HCT116 (cell line): ENCODE measurements at regions not wholly inside any gene's neighbourhood (a gene's known extent, or its start where the extent isn't known, plus 50 kb on each side); places are given as distances from the start of the nearest gene placed in this dataset.

ENCODE experiments used
- CEBPB ChIP-seq: IDR thresholded peaks from 2 replicates; pipeline ENCODE4 v1.6.1; 2012; ENCODE audit warnings: low read depth
- EZH2 ChIP-seq: fragments of 200-600 bp; sonication (generic); IDR thresholded peaks from 2 replicates; pipeline ENCODE4 v1.6.1; 2017; ENCODE audit warnings: antibody characterized with exemption, mixed run types
- JUND ChIP-seq: IDR thresholded peaks from 2 replicates; pipeline ENCODE4 v1.6.1; 2012
- POLR2A ChIP-seq: IDR thresholded peaks from 2 replicates; pipeline ENCODE4 v1.7.0; 2011; ENCODE audit warnings: borderline replicate concordance; ENCODE audit not compliant: insufficient read depth, insufficient read length; ENCODE audit errors: extremely low read depth
- YY1 ChIP-seq: IDR thresholded peaks from 2 replicates; pipeline ENCODE4 v1.6.1; 2011; ENCODE audit warnings: low read length, low read depth, moderate library complexity, mild to moderate bottlenecking; ENCODE audit not compliant: insufficient replicate concordance; ENCODE audit errors: extremely low read depth
- TF ChIP-seq, protein P1 (sequence below), 3 experiments: fragments of 200-600 bp in 1 of 3; sonication (generic) in 1 of 3; IDR thresholded peaks in 2 of 3; conservative IDR thresholded peaks in 1 of 3; 2 replicates each; pipeline ENCODE4 v1.5.1; 2012 to 2017; ENCODE audit warnings: low read depth in 2 of 3, low read length in 2 of 3, antibody characterized with exemption in 1 of 3, borderline replicate concordance in 1 of 3, control low read depth in 1 of 3, mild to moderate bottlenecking in 1 of 3, mixed read lengths in 1 of 3, mixed run types in 1 of 3, moderate library complexity in 1 of 3; ENCODE audit not compliant: insufficient read depth in 1 of 3
- TF ChIP-seq, protein P2 (sequence below): IDR thresholded peaks from 2 replicates; pipeline ENCODE4 v1.6.1; 2012; ENCODE audit warnings: low read depth

DNA sequence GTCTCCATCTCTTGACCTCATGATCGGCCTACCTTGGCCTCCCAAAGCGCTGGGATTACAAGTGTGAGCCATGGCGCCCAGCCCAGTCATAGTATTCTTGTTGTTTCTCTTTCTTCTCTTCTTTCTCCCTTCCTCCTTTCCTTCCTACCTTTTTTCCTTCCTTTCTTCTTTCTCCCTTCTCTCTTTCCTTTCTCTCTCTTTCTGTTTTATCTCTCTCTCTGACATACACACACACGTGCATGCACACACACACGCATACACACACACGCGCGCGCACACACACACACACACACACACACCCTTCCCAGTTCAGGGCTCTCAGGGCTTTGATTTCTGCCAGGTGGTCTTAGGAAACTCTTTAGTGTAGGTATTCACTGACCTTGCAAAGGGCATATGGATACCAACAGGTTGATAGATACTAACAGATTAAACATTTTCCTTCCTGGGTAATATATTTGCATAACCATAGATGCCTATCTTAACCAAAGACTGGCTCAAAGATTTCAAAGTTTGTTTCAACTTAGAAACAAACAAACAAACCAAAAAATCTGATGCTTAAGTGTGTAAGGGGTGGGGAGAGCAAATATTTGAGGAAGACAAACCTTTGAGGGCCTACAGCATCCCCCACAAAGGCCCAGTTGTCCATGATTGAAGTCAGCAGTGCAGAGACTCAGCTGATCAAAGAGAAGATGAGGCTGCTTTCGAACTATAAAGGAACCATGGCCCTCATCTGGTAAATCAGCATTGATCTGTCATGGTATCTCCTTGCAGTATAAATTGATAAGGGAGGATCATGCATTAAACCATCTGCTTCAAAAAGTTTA, 288.2 kb upstream of the SEMA6A start:
- TF ChIP-seq POLR2A: no peak
- no peak for TF ChIP-seq EZH2
- TF ChIP-seq, protein P1, sequence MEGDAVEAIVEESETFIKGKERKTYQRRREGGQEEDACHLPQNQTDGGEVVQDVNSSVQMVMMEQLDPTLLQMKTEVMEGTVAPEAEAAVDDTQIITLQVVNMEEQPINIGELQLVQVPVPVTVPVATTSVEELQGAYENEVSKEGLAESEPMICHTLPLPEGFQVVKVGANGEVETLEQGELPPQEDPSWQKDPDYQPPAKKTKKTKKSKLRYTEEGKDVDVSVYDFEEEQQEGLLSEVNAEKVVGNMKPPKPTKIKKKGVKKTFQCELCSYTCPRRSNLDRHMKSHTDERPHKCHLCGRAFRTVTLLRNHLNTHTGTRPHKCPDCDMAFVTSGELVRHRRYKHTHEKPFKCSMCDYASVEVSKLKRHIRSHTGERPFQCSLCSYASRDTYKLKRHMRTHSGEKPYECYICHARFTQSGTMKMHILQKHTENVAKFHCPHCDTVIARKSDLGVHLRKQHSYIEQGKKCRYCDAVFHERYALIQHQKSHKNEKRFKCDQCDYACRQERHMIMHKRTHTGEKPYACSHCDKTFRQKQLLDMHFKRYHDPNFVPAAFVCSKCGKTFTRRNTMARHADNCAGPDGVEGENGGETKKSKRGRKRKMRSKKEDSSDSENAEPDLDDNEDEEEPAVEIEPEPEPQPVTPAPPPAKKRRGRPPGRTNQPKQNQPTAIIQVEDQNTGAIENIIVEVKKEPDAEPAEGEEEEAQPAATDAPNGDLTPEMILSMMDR (IDR thresholded peaks at IDR 0.05 in 2 of 3, conservative IDR thresholded peaks at IDR 0.05 in 1 of 3; ENCODE audit: borderline replicate concordance in 1 of 3, insufficient read depth in 1 of 3, low read depth in 2 of 3, low read length in 2 of 3): no peak
- no peak for TF ChIP-seq JUND
- TF ChIP-seq, protein P2, sequence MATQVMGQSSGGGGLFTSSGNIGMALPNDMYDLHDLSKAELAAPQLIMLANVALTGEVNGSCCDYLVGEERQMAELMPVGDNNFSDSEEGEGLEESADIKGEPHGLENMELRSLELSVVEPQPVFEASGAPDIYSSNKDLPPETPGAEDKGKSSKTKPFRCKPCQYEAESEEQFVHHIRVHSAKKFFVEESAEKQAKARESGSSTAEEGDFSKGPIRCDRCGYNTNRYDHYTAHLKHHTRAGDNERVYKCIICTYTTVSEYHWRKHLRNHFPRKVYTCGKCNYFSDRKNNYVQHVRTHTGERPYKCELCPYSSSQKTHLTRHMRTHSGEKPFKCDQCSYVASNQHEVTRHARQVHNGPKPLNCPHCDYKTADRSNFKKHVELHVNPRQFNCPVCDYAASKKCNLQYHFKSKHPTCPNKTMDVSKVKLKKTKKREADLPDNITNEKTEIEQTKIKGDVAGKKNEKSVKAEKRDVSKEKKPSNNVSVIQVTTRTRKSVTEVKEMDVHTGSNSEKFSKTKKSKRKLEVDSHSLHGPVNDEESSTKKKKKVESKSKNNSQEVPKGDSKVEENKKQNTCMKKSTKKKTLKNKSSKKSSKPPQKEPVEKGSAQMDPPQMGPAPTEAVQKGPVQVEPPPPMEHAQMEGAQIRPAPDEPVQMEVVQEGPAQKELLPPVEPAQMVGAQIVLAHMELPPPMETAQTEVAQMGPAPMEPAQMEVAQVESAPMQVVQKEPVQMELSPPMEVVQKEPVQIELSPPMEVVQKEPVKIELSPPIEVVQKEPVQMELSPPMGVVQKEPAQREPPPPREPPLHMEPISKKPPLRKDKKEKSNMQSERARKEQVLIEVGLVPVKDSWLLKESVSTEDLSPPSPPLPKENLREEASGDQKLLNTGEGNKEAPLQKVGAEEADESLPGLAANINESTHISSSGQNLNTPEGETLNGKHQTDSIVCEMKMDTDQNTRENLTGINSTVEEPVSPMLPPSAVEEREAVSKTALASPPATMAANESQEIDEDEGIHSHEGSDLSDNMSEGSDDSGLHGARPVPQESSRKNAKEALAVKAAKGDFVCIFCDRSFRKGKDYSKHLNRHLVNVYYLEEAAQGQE: no peak
- TF ChIP-seq CEBPB: no peak
- TF ChIP-seq YY1: no peak
